ENCODE measurements at regions not wholly inside any gene's neighbourhood (a gene's known extent, or its start where the extent isn't known, plus 50 kb on each side); places are given as distances from the start of the nearest gene placed in this dataset.

- no peak for DNase-seq
These were observed 267.4 kb downstream of the GAS1 start for GRCh38 chr9:86679909-86680308.

- no peak for DNase-seq
These were observed 270.9 kb downstream of the GAS1 start for GRCh38 chr9:86676396-86676795.

- no peak for DNase-seq
These were observed 271.5 kb downstream of the GAS1 start for GRCh38 chr9:86675805-86676204.

GRCh38 chr9:86674487-86674886 lies 272.8 kb downstream of the GAS1 start:
- no peak for DNase-seq

GRCh38 chr9:86672966-86673365 lies 274.3 kb downstream of the GAS1 start:
- no peak for DNase-seq

- no peak for DNase-seq
These were observed 275.0 kb downstream of the GAS1 start for GRCh38 chr9:86672301-86672700.

- no peak for DNase-seq
These were observed 276.3 kb downstream of the GAS1 start for GRCh38 chr9:86671018-86671417.

GRCh38 chr9:86670536-86670935 lies 276.8 kb downstream of the GAS1 start:
- no peak for DNase-seq

- no peak for DNase-seq
These were observed 277.2 kb downstream of the GAS1 start for GRCh38 chr9:86670076-86670475.

GRCh38 chr9:86669422-86669821 lies 277.9 kb downstream of the GAS1 start:
- no peak for DNase-seq

- DNase-seq, result no peak
These were observed 278.8 kb downstream of the GAS1 start for GRCh38 chr9:86668488-86668887.

- no peak for DNase-seq
These were observed 280.0 kb downstream of the GAS1 start for GRCh38 chr9:86667307-86667706.

GRCh38 chr9:86665416-86665815 lies 281.9 kb downstream of the GAS1 start:
- no peak for DNase-seq

GRCh38 chr9:86664603-86665002 lies 282.7 kb downstream of the GAS1 start:
- DNase-seq, result no peak

GRCh38 chr9:86663905-86664304 lies 283.4 kb downstream of the GAS1 start:
- DNase-seq, result no peak

- DNase-seq, result no peak
These were observed 284.3 kb downstream of the GAS1 start for GRCh38 chr9:86662890-86663468.

- no peak for DNase-seq
These were observed 287.0 kb downstream of the GAS1 start for GRCh38 chr9:86660146-86660943.

GRCh38 chr9:86659413-86660046 lies 287.8 kb downstream of the GAS1 start:
- no peak for DNase-seq

GRCh38 chr9:86655147-86655546 lies 292.2 kb downstream of the GAS1 start:
- no peak for DNase-seq

- no peak for DNase-seq
These were observed 293.8 kb downstream of the GAS1 start for GRCh38 chr9:86653466-86653865.

- DNase-seq, result no peak
These were observed 294.6 kb downstream of the GAS1 start for GRCh38 chr9:86652736-86653135.

GRCh38 chr9:86649913-86650312 lies 295.7 kb upstream of the TUT7 start:
- DNase-seq, result no peak

- DNase-seq, result no peak
These were observed 294.6 kb upstream of the TUT7 start for GRCh38 chr9:86648828-86649170.

- no peak for DNase-seq
These were observed 294.1 kb upstream of the TUT7 start for GRCh38 chr9:86648156-86648827.
